GM03348 (cell line): ENCODE measurements at regions not wholly inside any gene's neighbourhood (a gene's known extent, or its start where the extent isn't known, plus 50 kb on each side); places are given as distances from the start of the nearest gene placed in this dataset.

Source experiments
- DNase-seq: peaks from one replicate; pipeline ENCODE4 v3.0.0; 2012; ENCODE audit warnings: low spot score

DNA sequence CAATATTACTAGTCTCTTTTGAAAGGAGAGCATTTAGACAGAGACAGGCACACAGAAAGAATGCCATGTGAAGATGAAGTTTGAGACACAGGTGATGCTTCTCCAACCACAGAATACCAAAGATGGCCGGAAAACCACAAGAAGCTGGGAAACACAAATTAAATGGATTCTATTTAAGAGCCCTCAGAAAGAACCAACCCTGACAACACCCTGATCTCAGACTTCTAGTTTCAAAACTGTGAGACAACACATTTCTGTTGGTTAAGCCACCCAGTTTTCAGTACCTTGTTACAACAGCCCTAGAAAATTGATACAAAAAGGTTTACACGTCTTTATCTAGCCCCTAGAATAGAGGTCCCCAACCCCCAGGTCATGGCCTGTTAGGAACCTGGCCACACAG, 79.8 kb upstream of the CCNG1 start:
- DNase-seq: no peak

DNA sequence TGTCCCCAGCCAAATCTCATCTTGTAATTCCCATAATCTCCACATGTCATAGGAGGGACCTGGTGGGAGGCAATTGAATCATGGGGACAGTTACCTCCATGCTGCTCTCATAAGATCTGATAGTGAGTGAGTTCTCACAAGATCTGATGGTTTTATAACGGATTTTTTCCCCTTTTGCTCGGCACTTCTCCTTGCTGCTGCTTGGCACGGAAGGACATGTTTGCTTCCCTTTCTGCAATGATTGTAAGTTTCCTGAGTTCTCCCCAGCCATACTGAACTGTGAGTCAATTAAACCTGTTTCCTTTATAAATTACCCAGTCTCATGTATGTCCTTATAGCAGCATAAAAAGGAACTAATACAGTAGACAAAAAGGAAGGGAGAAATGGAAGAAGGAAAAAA, 76.7 kb upstream of the CCNG1 start:
- DNase-seq: no peak

DNA sequence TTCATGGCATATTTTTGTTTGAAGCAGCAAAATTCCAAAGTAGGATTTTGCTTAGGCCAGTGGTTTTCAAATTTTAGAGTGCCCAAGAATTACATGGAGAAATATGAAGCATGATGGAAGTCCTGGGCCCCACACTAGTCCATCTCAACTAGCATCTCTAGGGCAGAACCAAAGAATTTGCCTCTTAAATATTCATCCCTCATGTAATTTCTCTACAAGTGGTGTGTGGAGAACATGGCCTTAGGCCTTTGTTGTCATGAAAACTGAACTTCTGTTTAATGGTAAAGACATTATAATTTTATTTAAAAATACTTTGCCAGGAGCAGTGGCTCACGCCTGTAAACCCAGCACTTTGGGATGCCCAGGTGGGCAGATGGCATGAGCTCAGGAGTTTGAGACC, 75.9 kb upstream of the CCNG1 start:
- DNase-seq: no peak

DNA sequence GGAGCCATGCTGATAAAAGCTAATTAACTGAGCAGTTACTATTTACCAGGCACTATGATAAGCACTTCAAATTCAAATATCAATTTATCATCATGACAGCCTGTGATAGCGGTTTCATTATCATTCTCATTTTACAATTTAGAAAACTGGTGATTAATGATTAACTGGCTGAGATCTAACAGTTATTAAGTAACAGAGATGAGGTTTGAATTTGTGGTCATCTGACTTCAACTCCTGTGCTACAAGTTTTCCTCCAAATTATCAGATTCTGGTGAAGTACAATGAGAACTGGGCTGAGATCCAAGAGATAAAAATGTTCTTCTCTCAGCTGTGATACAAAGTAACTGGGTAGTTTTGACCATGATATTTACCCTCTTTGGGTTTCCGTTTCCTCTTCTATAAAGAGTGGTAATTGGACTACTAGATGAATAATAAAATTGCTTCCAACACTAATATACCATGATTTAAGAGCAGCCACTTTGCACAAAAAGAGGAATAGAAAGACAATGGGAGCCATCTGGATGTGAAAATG, 74.5 kb upstream of the CCNG1 start:
- no peak for DNase-seq

DNA sequence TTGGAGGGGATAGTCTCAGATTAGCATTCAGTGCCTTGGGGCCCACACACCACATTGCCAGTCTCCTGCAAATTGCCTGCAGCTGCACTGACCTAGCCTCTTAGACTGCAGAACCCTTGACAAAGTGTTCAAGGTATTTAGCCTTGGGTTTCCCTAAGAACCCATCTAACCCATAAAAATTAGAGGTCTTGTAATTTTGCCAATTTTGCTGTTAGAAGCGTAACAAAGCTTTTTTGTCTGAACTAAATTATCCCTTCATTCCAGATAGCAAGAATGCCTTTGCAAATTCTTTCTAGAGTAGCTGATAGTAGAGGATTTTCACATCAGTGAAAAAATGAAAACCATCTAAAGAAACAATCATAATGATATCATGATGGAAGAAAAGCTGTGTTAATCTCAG, 74.0 kb upstream of the CCNG1 start:
- DNase-seq: no peak

DNA sequence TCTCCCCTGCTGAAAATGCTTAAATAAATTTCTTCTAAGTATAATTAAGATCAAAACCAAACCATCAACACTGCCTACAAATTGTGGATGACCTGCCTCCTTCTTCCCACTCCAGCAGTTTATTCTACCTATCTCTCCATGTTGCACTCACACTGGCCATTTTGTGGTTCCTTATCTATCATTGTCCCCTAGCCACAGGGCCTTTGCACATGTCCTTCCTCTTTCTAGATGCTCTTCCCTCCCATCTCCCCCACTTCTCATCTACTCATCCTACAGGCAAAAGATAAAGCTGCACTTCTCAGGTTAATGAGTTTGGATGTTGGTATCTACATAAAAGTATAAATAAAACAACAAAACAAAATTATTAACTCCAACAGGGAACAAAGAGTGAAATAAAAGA, 70.6 kb upstream of the CCNG1 start:
- no peak for DNase-seq

DNA sequence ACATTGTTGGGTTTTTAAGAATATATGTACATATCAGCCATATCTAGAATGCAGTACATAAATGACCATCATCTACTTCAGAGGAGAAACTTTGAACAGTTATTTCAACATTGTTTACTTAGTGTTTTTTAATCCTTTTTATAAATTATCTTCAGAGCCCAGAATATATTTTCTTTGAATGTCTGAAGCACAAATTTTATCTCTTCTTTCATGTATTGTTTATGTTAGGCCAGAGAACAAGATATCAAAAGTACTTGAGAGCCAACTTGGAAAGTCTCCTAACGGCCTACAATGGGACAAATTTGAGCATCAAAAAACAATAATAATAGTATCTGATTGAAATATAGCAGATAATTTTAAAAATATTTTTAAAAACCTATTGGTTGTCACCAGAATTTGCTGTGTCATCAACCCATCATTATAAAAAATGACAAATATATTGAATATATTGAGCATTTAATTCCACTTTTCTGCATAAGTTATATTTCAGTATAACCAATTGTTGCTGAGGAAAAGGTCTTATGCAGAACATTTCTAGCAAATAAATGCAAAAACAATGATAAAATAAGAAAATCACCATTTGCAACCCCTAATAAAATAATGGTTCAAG, 67.5 kb upstream of the CCNG1 start:
- no peak for DNase-seq

DNA sequence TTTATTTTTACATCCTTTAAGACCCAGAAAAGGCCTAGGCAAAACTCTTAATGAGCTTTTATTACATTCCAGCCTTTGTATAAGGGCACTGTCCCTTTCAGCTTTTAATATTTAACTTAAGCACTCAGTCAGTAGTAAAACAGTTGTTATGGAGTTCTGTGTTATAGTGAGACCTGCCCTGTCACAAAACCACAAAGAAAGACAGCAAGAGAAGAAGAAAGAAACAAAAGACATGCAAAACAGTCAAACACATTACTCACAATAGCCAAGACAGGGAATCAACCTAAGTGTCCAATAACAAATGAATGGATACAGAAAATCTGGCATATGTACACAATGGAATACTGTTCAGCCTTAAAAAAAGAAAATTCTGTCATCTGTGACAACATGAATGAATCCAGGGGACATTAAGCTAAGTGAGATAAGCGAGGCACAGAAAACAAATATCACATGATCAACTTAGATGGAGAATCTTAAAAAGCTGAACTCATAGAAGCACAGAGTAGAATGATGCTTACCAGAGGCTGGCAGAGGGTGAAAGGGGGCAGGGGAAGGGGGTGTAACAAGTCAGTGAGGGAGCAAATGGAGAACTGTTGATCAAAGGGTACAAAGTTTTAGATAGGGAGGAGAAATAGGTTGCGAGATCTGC, 63.8 kb upstream of the CCNG1 start:
- DNase-seq: no peak

DNA sequence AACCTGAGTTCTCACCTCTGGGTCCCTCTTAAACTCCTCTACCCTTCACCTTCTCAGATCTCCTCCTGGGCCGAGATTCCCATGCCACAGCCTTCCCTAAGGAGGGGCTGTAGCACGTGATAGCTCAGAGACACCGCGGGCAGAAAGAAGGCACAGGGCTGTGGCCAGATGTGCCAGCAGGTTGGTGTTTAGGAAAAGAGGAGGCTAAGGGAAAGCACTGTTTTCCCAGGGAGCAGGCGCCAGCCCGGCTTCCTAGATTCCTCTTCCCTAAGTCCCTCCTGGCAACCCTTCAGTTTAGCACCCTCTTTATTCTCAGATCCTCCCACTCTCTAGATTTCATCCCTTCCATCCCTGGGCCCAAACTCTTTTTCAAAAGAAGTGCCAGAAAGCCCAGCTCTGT, 59.4 kb upstream of the CCNG1 start:
- no peak for DNase-seq

DNA sequence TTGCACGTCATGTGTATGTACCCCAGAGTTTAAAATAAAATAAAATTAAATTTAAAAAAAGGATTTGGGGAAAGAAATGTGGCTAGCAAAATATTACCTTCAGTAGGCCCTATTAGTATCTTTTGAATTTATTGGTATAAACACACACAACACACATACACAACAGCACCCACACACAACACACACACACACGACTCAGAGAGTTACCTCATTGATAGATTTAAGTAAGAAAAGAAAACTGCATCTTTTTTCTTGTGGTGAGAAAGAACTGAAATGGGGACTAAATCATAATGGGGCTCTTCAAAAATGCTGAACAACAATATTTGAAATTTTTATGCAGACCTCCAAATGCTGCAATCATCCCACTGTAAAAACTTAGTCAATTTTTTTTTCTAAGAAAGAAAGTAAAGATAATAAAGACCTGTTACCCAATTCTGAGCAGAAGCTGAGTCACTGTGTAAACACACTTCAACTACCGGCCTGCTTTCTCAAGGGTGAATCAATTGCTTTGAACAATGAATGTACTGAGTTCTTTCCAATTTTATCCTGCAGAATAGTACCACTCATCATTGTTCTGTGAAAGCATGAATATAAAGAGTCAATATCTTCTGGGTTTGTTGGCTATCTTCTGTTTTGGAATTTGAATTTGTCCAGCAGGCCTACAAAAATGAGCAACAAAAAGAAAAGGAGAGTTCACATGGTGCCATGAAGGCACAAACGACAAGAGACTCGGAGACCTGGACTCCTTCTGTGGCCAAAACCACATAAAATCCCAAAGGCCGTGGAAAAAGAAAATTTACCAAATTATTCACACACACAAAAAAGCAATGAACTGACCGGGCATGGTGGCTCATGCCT, 57.9 kb upstream of the CCNG1 start:
- DNase-seq: peak; percentile 56

DNA sequence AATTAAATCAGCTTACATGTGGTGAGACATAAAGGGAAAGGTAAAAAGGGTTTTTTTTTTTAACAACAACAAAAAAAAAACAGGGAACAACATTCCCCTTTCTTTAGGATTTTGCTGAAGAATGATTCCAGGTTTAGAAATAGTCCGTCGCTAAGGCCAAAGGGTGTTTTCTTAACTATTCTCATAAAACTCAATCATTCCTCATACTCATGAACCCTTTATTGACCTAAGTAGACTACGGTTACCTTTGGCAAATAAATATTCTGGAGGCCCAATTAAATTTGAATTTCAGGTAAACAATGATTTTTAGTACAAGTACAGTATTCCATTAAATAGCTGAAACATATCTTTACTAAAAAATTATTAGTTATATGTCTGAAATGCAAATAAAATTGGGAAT, 55.6 kb upstream of the CCNG1 start:
- DNase-seq: no peak

DNA sequence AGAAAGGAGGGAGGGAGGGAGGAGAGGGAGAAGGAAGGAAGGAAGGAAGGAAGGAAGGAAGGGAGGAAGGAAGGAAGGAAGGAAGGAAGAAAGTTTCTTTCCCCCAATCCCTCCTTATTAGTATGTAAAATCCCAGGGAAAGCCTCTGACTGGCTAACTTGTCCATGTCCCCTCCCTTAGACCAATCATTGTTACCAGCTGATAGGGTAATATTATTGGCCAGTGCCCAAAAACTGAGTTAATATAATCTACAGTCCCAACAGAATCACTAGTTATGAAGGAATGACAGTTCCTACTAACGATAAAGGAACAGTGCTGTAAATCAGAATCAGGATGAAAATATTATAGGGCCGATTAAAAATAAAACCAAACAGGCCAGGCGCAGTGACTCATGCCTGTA, 53.6 kb upstream of the CCNG1 start:
- no peak for DNase-seq

DNA sequence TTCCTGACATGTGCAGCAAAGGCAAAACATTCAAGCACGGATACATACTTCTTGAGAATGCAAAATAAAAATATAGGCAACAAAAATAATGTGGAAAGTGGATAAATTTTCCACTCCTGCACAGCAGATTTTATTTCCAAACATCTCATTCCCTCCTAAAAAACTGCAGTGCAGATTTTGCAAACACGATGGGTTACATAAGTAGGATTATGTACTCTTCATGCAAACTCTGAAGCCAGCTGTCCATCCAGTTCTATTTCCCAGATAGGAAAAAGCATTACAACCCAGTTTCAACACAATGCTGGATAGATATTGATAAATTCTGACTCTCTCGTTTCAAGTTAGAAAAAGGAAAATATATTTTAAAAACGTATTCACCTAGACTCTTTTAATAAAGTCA, 52.7 kb upstream of the CCNG1 start:
- DNase-seq: no peak

DNA sequence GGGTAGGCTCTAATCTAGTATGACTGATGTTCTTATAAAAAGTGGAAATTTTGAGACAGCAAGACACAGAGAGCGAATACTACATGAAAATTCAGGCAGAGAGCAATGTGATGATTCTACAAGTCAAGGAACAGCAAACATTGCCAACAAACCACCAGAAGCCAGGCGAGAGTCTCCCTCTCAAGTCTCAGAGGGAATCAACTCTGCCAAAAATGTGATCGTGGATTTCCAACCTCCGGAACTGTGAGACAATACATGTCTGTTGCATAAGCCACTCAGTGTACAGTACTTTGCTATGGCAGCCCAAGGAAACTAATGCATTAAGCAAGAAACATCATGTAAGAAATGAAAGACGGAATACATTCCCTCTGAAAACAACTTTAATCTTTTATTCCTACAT, 52.1 kb upstream of the CCNG1 start:
- DNase-seq: no peak

DNA sequence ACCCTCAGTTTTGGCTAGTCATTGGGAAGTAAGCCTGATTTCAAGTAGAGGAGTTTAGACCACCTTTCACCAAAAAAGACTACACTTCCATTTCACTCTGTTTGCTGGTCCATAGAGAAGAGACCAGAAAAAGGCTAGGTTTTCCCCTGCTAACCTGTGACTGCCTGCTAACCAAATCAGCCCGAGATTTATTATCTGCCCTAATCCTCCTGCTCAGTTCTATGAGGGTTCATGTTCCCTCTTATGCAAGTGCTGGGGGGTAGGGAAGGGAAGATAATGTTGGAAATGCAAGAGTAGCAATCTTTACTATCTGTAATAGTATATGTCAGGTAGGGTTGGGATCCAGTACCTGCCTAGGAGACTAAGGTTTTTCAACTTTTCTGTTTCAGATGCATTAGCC, 51.6 kb upstream of the CCNG1 start:
- DNase-seq: no peak

DNA sequence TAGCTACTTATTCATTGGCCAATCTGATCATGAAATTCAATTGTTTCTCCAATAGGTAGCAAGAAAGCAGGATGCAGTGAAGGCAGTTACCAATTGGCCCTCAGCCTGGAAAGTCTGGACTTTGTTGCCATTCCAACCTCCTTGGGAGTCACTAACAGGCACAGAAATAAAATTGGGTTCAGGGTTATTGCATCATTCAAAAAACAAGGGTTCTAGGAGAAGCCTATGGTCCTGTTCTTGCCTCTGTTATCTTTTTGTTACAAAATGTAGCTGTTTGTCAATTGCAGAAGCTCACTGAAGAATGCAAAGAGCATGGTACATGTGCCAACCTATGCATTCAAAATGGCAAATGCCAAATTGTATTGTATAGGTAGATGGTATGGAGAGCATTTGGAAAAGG, 51.0 kb upstream of the CCNG1 start:
- DNase-seq: no peak

DNA sequence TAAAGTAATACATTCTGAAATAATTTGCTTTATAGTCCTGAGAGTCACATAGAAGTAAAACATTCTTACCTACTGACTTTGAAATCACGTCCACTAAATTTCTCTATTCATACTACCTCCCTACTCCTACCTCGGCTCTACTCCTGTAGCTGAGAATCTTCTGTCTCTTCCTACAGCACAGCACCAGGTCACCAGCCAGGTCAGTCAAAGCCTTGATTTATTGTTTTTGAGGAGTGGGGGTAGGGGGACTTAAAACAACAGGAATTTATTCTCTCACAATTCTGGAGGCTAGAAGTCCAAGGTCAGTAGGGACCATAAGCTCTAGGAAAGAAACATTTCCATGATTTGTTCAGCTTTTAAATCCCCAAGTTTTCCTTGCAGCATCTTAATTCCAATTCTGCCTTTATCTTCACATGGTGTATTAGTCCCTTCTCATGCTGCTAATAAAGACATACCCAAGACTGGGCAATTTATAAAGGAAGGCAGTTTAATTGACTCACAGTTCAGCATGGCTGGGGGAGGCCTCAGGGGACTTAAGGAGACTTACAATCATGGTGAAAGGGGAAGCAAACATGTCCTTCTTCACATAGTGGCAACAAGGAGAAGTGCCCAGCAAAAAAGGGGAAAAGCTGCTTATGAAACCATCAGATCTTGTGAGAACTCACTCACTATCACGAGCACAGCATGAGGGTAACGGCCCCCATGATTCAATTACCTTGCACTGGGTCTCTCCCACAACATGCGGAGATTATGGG, 49.6 kb upstream of the CCNG1 start:
- no peak for DNase-seq
